ENCODE measurements at regions not wholly inside any gene's neighbourhood (a gene's known extent, or its start where the extent isn't known, plus 50 kb on each side); places are given as distances from the start of the nearest gene placed in this dataset.
"Not testable (repeated sequence)": the region's sequence is repeated elsewhere in the genome, so short reads cannot be mapped to it uniquely, and the experiment has no call there.

- in situ Hi-C loops (cut with HindIII; ENCODE audit: low sequenced_read_pairs): no loop called here
Observed at GRCh38 chr10:21463436-21463835, 62.0 kb downstream of the SKIDA1 start.

- in situ Hi-C loops (cut with HindIII; ENCODE audit: low sequenced_read_pairs): no loop called here
Observed at GRCh38 chr10:21458126-21458871, 67.2 kb downstream of the SKIDA1 start.

GRCh38 chr10:21456160-21456559 is 69.3 kb downstream of the SKIDA1 start:
- in situ Hi-C loops (cut with HindIII; ENCODE audit: low sequenced_read_pairs): no loop called here

- in situ Hi-C loops (cut with HindIII; ENCODE audit: low sequenced_read_pairs): no loop called here
Observed at GRCh38 chr10:21452203-21452602, 73.3 kb downstream of the SKIDA1 start.

- in situ Hi-C loops (cut with HindIII; ENCODE audit: low sequenced_read_pairs): no loop called here
Observed at GRCh38 chr10:21449288-21449966, 76.1 kb downstream of the SKIDA1 start.

- in situ Hi-C loops (cut with HindIII; ENCODE audit: low sequenced_read_pairs): no loop called here
Observed at GRCh38 chr10:21445163-21445562, 80.3 kb downstream of the SKIDA1 start.

- in situ Hi-C loops (cut with HindIII; ENCODE audit: low sequenced_read_pairs): no loop called here
Observed at GRCh38 chr10:21441625-21442024, 83.9 kb downstream of the SKIDA1 start.

GRCh38 chr10:21438914-21439313 is 86.6 kb downstream of the SKIDA1 start:
- in situ Hi-C loops (cut with HindIII; ENCODE audit: low sequenced_read_pairs): not testable (repeated sequence)

- in situ Hi-C loops (cut with HindIII; ENCODE audit: low sequenced_read_pairs): no loop called here
Observed at GRCh38 chr10:21437770-21438382, 87.6 kb downstream of the SKIDA1 start.

GRCh38 chr10:21432266-21432665 is 93.2 kb downstream of the SKIDA1 start:
- in situ Hi-C loops (cut with HindIII; ENCODE audit: low sequenced_read_pairs): no loop called here

- in situ Hi-C loops (cut with HindIII; ENCODE audit: low sequenced_read_pairs): no loop called here
Observed at GRCh38 chr10:21431799-21432198, 93.7 kb downstream of the SKIDA1 start.

GRCh38 chr10:21427804-21428481 is 97.5 kb downstream of the SKIDA1 start:
- in situ Hi-C loops (cut with HindIII; ENCODE audit: low sequenced_read_pairs): no loop called here

GRCh38 chr10:21424459-21424861 is 101.0 kb downstream of the SKIDA1 start:
- in situ Hi-C loops (cut with HindIII; ENCODE audit: low sequenced_read_pairs): no loop called here

- in situ Hi-C loops (cut with HindIII; ENCODE audit: low sequenced_read_pairs): no loop called here
Observed at GRCh38 chr10:21423850-21424249, 101.6 kb downstream of the SKIDA1 start.

GRCh38 chr10:21423338-21423737 is 102.1 kb downstream of the SKIDA1 start:
- in situ Hi-C loops (cut with HindIII; ENCODE audit: low sequenced_read_pairs): no loop called here

GRCh38 chr10:21421794-21422193 is 103.7 kb downstream of the SKIDA1 start:
- in situ Hi-C loops (cut with HindIII; ENCODE audit: low sequenced_read_pairs): no loop called here

- in situ Hi-C loops (cut with HindIII; ENCODE audit: low sequenced_read_pairs): no loop called here
Observed at GRCh38 chr10:21421016-21421415, 104.5 kb downstream of the SKIDA1 start.

- in situ Hi-C loops (cut with HindIII; ENCODE audit: low sequenced_read_pairs): not testable (repeated sequence)
Observed at GRCh38 chr10:21418981-21419576, 106.4 kb downstream of the SKIDA1 start.

- in situ Hi-C loops (cut with HindIII; ENCODE audit: low sequenced_read_pairs): no loop called here
Observed at GRCh38 chr10:21417172-21417712, 108.2 kb downstream of the SKIDA1 start.

- in situ Hi-C loops (cut with HindIII; ENCODE audit: low sequenced_read_pairs): no loop called here
Observed at GRCh38 chr10:21413680-21414079, 111.8 kb downstream of the SKIDA1 start.

GRCh38 chr10:21413268-21413667 is 112.2 kb downstream of the SKIDA1 start:
- in situ Hi-C loops (cut with HindIII; ENCODE audit: low sequenced_read_pairs): no loop called here

Data from DLD1 (cell line).